Stimulated activated CD8-positive, alpha-beta memory T cell treated with anti-CD3 and anti-CD28 coated beads, Interleukin-2, amount 100 ng/mL, for 48 hours (primary cell): ENCODE measurements at regions not wholly inside any gene's neighbourhood (a gene's known extent, or its start where the extent isn't known, plus 50 kb on each side); places are given as distances from the start of the nearest gene placed in this dataset.

Experiments used
- DNase-seq, 2 donors: peaks; one replicate each; pipeline ENCODE4 v3.0.0-alpha.2; 2020; ENCODE audit warnings: low read depth in 2 of 2

- no peak for DNase-seq
Measured at GRCh38 chr18:5596585-5596984, 52.8 kb upstream of the EPB41L3 start.
